Nephron progenitor cell (in vitro differentiated cells): ENCODE measurements at regions not wholly inside any gene's neighbourhood (a gene's known extent, or its start where the extent isn't known, plus 50 kb on each side); places are given as distances from the start of the nearest gene placed in this dataset.
"Not testable (repeated sequence)": the region's sequence is repeated elsewhere in the genome, so short reads cannot be mapped to it uniquely, and the experiment has no call there.

ENCODE experiments used
- DNase-seq: peaks from one replicate; pipeline ENCODE4 v3.0.0; 2021
- H3K27ac Mint-ChIP-seq: 2 replicates; pipeline ENCODE4 v1.8.0; 2021; ENCODE audit warnings: mild to moderate bottlenecking, moderate library complexity, mixed read lengths
- H3K27me3 Mint-ChIP-seq: 2 replicates; pipeline ENCODE4 v1.8.0; 2021; ENCODE audit warnings: mild to moderate bottlenecking, low read depth, mixed read lengths; ENCODE audit not compliant: poor library complexity
- H3K36me3 Mint-ChIP-seq: 2 replicates; pipeline ENCODE4 v1.8.0; 2021; ENCODE audit warnings: low read depth, mixed read lengths
- H3K4me1 Mint-ChIP-seq: 2 replicates; pipeline ENCODE4 v1.8.0; 2021; ENCODE audit warnings: mixed read lengths
- H3K4me3 Mint-ChIP-seq: 2 replicates; pipeline ENCODE4 v1.8.0; 2021; ENCODE audit warnings: mild to moderate bottlenecking, moderate library complexity, mixed read lengths
- H3K9me3 Mint-ChIP-seq: 2 replicates; pipeline ENCODE4 v1.8.0; 2021; ENCODE audit warnings: mild to moderate bottlenecking, moderate library complexity, mixed read lengths
- TF ChIP-seq, protein P1 (sequence below): fragments of 200-600 bp; sonication (generic); IDR thresholded peaks from 2 replicates; pipeline ENCODE4 v1.5.0; 2021; ENCODE audit warnings: antibody characterized with exemption

DNA sequence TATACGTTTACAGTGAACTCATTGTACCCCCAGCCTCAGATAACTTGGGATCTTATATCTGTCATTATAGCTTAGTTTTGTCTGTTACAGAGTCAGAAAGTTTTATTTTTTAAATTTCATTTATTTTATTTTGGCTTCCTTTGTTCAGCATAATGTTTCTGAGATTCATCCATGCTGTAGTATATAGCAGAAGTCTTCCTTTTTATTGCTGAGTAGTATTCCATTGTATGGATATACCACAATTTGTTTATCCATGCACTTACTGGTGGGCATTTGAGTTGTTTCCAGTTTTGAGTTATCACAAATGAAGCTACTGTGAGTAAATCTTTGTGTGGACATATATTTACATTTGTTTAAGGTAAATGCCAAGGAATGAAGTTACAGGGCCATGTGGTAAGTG lies 122.3 kb downstream of the ADCYAP1 start:
- H3K27me3 Mint-ChIP-seq: peaks cover 3% of the 10 kb centered on the region

DNA sequence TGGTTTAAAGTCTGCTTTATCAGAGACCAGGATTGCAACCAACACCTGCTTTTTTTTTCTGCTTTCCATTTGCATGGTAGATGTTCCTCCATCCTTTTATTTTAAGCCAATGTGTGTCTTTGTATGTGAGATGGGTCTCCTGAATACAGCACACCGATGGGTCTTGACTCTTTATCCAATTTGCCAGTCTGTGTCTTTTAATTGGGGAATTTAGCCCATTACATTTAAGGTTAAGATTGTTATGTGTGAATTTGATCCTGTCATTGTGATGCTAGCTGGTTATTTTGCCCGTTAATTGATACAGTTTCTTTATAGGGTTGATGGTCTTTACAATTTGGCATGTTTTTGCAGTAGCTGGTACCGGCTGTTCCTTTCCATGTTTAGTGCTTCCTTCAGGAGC lies 128.4 kb downstream of the ADCYAP1 start:
- not testable (repeated sequence) for DNase-seq, H3K4me1 Mint-ChIP-seq, H3K4me3 Mint-ChIP-seq, H3K27me3 Mint-ChIP-seq, H3K27ac Mint-ChIP-seq
- Mint-ChIP-seq H3K9me3 (peaks cover 79% of the 10 kb centered on the region), H3K36me3 (peaks cover 76% of the 10 kb centered on the region)

More for the DNA sequence above, 122.3 kb downstream of the ADCYAP1 start:
- Mint-ChIP-seq H3K4me3 (no peak overlapping the region), H3K4me1 (no peaks in the 10 kb centered on the region), H3K27ac (no peak overlapping the region), H3K36me3 (peaks cover 58% of the 10 kb centered on the region), H3K9me3 (peaks cover 61% of the 10 kb centered on the region)
- TF ChIP-seq, protein P1, sequence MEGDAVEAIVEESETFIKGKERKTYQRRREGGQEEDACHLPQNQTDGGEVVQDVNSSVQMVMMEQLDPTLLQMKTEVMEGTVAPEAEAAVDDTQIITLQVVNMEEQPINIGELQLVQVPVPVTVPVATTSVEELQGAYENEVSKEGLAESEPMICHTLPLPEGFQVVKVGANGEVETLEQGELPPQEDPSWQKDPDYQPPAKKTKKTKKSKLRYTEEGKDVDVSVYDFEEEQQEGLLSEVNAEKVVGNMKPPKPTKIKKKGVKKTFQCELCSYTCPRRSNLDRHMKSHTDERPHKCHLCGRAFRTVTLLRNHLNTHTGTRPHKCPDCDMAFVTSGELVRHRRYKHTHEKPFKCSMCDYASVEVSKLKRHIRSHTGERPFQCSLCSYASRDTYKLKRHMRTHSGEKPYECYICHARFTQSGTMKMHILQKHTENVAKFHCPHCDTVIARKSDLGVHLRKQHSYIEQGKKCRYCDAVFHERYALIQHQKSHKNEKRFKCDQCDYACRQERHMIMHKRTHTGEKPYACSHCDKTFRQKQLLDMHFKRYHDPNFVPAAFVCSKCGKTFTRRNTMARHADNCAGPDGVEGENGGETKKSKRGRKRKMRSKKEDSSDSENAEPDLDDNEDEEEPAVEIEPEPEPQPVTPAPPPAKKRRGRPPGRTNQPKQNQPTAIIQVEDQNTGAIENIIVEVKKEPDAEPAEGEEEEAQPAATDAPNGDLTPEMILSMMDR: no peak
- no peak for DNase-seq

DNA sequence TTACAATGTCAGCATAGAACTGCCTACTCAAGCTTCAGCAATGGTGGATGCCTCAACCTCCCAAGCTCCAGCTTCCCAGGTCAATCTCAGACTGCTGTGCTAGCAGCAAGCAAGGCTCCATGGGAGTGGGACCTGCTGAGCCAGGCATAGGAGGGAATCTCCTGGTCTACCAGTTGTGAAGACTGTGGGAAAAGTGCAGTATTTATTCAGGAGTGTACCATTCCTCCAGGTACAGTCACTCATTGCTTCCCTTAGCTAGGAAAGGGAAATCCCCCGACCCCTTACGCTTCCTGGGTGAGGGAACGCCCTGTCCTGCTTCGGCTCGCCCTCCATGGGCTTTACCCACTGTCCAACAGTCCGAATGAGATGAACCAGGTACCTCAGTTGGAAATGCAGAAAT lies 130.3 kb downstream of the ADCYAP1 start:
- DNase-seq: no peak
- Mint-ChIP-seq H3K27me3 (no peaks in the 10 kb centered on the region), H3K36me3 (peaks cover 76% of the 10 kb centered on the region), H3K27ac (no peak overlapping the region), H3K9me3 (peaks cover 78% of the 10 kb centered on the region), H3K4me1 (no peaks in the 10 kb centered on the region), H3K4me3 (no peak overlapping the region)
- TF ChIP-seq, protein P1: no peak

DNA sequence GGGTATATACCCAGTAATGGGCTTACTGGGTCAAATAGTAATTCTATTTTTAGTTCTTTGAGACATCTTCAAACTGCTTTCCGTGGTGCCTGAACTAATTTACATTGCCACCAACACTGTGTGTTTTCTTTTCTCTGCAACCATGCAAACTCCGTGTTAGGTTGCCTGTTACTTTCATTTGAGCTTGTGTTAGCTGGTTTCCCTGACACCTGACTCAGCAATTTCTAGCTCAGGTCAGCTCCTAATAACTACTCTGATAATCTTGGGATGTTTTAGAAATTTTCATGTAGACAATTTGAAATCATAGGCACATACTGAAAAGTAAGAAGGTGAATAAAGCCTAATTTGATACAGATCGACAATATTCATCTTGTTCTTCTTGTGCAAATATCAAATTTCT lies 132.3 kb downstream of the ADCYAP1 start:
- Mint-ChIP-seq H3K27me3 (no peaks in the 10 kb centered on the region), H3K9me3 (peaks cover 78% of the 10 kb centered on the region), H3K4me1 (no peaks in the 10 kb centered on the region), H3K36me3 (peaks cover 79% of the 10 kb centered on the region), H3K27ac (no peak overlapping the region), H3K4me3 (no peak overlapping the region)
- TF ChIP-seq, protein P1: no peak
- DNase-seq: no peak

DNA sequence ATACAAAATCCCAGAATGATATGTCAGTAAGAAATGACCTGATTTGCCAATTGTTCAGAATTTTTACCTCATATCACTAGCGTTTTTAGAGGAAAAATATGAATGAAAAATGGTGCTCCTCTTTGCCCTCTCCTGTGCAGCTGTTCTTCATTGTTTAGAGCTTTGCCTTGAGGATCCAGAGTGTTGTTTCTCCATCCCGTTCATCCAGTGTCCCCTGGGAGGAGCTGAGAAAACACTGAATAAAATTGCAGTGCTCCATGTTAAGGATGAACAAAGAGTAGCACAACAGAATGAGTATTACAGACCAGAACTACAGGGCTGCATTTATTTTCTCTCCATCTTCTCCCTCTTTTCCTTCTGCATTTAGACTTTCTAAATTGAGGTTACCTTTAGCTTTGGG lies 133.1 kb downstream of the ADCYAP1 start:
- Mint-ChIP-seq H3K9me3 (peaks cover 78% of the 10 kb centered on the region), H3K36me3 (peaks cover 79% of the 10 kb centered on the region), H3K4me3 (no peak overlapping the region), H3K4me1 (no peaks in the 10 kb centered on the region), H3K27ac (peak overlapping the region; percentile 50), H3K27me3 (no peaks in the 10 kb centered on the region)
- no peak for DNase-seq
- TF ChIP-seq, protein P1: no peak

DNA sequence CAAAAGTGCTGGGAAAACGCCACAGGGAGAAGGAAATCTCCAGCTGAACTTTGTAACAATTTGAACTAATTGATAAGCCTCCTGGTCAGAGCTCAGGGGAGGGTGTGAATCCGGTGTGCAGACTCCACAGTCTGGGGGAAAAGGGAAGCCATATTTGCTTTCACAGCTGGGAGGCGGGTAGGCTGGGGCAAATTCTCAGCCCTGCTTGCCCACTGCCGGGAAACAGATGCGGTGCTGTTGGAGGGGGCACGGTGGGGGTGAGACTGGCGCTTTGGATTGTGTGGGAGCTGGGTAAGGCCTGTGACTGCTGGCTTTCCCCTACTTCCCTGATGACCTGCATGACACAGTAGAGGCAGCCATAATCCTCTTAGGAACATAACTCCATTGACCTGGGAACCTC lies 134.8 kb downstream of the ADCYAP1 start:
- Mint-ChIP-seq H3K27me3 (peaks cover 1% of the 10 kb centered on the region), H3K4me3 (no peak overlapping the region), H3K27ac (no peak overlapping the region), H3K36me3 (peaks cover 74% of the 10 kb centered on the region), H3K9me3 (peaks cover 78% of the 10 kb centered on the region), H3K4me1 (no peaks in the 10 kb centered on the region)
- DNase-seq: no peak
- TF ChIP-seq, protein P1: no peak

DNA sequence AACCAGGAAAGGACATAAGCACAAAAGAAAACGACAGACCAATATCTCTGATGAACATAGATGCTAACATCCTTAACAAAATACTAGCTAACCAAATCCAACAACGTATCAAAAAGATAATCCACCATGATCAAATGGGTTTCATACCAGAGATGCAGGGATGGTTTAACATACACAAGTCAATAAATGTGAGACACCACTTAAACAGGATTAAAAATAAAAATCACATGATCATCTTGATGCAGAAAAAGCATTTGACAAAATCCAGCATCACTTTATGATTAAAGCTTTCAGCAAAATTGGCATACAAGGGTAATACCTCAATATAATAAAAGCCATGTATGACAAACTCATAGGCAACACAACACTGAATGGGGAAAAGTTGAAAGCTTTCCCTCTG lies 138.4 kb downstream of the ADCYAP1 start:
- not testable (repeated sequence) for H3K4me3 Mint-ChIP-seq, H3K4me1 Mint-ChIP-seq, H3K27me3 Mint-ChIP-seq, H3K27ac Mint-ChIP-seq, DNase-seq
- Mint-ChIP-seq H3K9me3 (peaks cover 66% of the 10 kb centered on the region), H3K36me3 (peaks cover 56% of the 10 kb centered on the region)
